GM12865 (cell line): ENCODE measurements at regions not wholly inside any gene's neighbourhood (a gene's known extent, or its start where the extent isn't known, plus 50 kb on each side); places are given as distances from the start of the nearest gene placed in this dataset.

Source experiments
- DNase-seq: peaks from one replicate; pipeline ENCODE4 v3.0.0; 2010; ENCODE audit warnings: low read depth
- H3K4me3 ChIP-seq: 2 replicates; pipeline ENCODE4 v1.5.1; 2011; ENCODE audit warnings: mild to moderate bottlenecking, low read depth, low read length, control low read depth
- CTCF ChIP-seq: IDR thresholded peaks from 2 replicates; pipeline ENCODE4 v1.5.1; 2011; ENCODE audit warnings: low read length, control low read depth, low read depth, inconsistent platforms; ENCODE audit not compliant: insufficient read depth; ENCODE audit errors: missing control alignments

DNA sequence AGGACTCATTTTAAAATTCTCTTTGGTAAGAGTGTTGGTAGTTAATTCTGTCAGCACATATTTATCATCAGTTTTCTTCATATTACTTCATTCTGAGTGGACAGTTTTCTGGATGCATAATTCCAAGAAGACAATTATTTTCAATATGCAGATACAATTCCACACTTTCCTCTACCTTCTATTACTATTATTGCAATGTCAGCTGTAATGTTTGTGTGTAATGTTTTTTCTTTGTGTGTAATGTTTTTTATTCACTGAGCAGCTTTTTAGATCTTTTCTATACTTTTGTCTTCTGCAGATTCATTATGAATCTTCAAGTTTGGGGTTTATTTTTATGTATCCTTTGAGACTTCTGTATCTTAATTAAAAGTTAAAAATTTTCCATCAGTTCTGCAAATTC lies 264.0 kb upstream of the VRK2 start:
- H3K4me3 ChIP-seq: no peak overlapping the region
- TF ChIP-seq CTCF: no peak
- no peak for DNase-seq

GRCh38 chr2:57793310-57793709 lies 253.3 kb upstream of the VRK2 start:
- DNase-seq: peak; percentile 8
- no peak for TF ChIP-seq CTCF
- H3K4me3 ChIP-seq: no peak overlapping the region

- H3K4me3 ChIP-seq: no peak overlapping the region
- TF ChIP-seq CTCF: no peak
- DNase-seq: no peak
Measured at GRCh38 chr2:57796527-57796926, 250.1 kb upstream of the VRK2 start.

DNA sequence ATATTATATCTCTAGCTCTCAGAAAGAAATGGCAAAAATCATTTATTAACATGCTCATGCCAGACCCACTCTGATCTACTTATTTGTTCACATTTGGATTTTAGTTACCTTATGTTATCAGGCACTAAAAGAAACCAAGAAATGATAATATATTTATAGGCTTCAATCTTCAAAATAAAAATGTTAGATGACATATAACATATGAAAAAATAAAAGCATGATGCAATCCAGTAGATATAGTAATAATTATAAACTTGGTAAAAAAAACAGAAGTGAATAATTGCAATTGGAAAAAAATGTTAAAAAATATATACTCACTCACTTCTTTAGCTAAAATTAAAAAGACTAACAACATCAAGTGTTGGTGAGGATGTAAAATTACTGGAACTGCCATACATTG lies 248.3 kb upstream of the VRK2 start:
- no peak for TF ChIP-seq CTCF
- no peak overlapping the region for H3K4me3 ChIP-seq

GRCh38 chr2:57802243-57802642 lies 244.4 kb upstream of the VRK2 start:
- no peak for DNase-seq
- H3K4me3 ChIP-seq: no peak overlapping the region
- no peak for TF ChIP-seq CTCF

More for the DNA sequence above, 248.3 kb upstream of the VRK2 start:
- DNase-seq: no peak

GRCh38 chr2:57804971-57805370 lies 241.6 kb upstream of the VRK2 start:
- DNase-seq: no peak
- TF ChIP-seq CTCF: no peak
- no peak overlapping the region for H3K4me3 ChIP-seq

DNA sequence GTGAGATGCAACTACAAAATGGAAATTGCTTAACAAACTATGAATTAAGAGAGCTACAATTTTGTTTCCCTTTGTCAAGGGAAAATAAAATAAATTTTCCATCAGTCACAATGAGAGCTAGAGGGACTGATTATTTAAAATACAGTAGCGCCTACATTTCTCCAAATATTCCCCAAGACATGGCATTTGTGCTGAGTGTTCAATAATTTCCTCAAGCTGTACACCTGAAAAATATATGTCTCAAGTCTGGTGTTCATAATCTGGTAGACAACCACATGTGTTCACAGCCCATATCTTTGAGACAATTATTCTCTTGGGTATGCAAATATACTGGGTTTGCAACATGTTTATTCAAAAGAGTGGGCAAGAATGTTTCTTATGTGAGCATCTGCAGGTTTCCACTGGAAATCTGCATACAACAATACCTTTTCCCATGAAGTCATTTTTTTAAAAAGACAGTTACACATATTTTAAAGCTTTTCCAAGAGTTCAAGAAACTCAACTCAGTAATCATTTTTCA lies 240.1 kb upstream of the VRK2 start:
- no peak for DNase-seq
- H3K4me3 ChIP-seq: no peak overlapping the region
- TF ChIP-seq CTCF: no peak
